GM12873 (cell line): ENCODE measurements at regions not wholly inside any gene's neighbourhood (a gene's known extent, or its start where the extent isn't known, plus 50 kb on each side); places are given as distances from the start of the nearest gene placed in this dataset.

Source experiments
- CTCF ChIP-seq: IDR thresholded peaks from 2 replicates; pipeline ENCODE4 v1.5.1; 2012; ENCODE audit warnings: low read depth, mild to moderate bottlenecking, moderate library complexity, low read length, control low read depth; ENCODE audit not compliant: insufficient read depth; ENCODE audit errors: missing control alignments

GRCh38 chr3:34283751-34284150 is 485.3 kb downstream of the PDCD6IP start:
- no peak for TF ChIP-seq CTCF

GRCh38 chr3:34284959-34285826 is 486.8 kb downstream of the PDCD6IP start:
- TF ChIP-seq CTCF = no peak

DNA sequence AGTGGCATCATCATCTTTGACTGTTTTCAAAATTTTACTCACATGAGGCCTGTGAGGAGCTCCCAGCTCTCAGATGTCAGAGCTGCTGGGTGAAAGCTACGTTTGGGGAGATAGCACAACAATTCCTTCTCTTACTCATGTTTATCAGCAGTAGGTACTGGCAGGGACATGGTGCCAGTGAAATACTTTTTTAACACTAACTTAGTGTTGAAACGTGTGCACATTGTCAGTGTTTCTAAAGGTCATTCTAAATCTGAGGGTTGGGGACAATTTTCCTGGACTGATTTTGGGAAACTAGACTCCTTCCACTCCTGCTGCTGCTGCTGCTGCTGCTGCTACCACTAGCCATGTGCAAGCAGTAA is 487.4 kb downstream of the PDCD6IP start:
- TF ChIP-seq CTCF = no peak

DNA sequence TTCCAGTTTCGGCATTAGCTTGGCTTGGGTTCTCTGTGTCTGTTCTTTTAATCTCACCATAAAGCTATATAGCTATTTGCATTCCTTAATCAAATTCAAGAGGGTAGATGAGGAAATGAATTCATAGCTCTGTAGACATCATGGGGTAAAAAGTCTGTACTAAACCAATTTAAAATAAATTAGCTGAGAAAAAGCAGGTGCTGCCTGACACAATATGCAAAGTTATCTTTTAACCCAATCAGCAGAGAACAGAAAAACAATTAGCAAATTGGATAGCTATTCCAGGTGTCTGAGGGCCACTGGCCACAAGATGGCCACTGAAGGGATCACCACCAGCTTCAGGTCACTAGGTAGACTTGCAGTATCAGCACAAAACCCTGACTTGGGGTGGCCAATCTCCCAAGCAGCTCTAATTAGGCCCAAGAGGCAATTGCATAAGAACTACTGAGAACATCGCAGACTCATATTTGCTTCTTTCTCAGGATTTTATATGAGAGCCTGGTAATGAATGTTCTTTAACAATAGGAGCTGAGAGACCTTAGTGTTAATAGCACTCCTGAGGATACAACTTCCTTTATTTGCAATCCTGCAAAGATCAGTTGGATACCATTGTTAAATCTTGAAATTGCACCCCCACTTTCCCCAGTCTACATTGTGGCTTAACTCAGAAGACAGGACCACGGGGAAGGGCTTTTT is 494.3 kb downstream of the PDCD6IP start:
- TF ChIP-seq CTCF = no peak

DNA sequence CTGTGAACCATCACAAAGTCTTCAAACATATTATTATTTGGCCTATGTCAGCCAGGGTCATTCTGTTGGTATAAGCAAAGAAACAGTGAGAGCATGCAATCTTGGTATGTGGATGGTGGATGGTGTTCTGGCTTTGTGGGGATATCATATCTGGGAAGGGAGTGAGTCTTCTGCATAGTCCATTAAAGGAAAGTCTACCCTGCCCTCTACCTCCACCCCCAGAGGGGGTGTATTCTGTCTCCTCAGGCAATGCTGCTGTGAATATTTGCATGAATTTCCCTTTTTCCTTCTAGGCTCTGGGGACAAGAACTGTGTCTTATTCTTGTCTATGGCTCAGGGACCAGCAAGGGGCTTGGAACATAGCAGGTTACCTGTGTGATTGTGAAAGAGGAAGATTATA is 495.8 kb downstream of the PDCD6IP start:
- no peak for TF ChIP-seq CTCF

GRCh38 chr3:34296796-34297195 is 498.4 kb downstream of the PDCD6IP start:
- TF ChIP-seq CTCF = no peak

- no peak for TF ChIP-seq CTCF
Measured at GRCh38 chr3:34298653-34299052, 500.2 kb downstream of the PDCD6IP start.
